ENCODE measurements at regions not wholly inside any gene's neighbourhood (a gene's known extent, or its start where the extent isn't known, plus 50 kb on each side); places are given as distances from the start of the nearest gene placed in this dataset.

- Histone ChIP-seq H3K4me3 (ENCODE audit: low read depth, low read length) (no peak overlapping the region), H3K27me3 (ENCODE audit: insufficient read depth, low read depth, severe bottlenecking) (no peaks in the 10 kb centered on the region), H3K27ac (no peak overlapping the region), H3K9me3 (ENCODE audit: severe bottlenecking) (peaks cover 3% of the 10 kb centered on the region), H3K36me3 (no peaks in the 10 kb centered on the region)
- TF ChIP-seq CTCF (IDR thresholded peaks at IDR 0.05; ENCODE audit: low read depth, low read length) = no peak
- no peak for DNase-seq
These were observed 554.1 kb upstream of the SALL1 start for GRCh38 chr16:51705142-51705541.

GRCh38 chr16:51701025-51701424, 550.0 kb upstream of the SALL1 start:
- H3K27me3 ChIP-seq (ENCODE audit: insufficient read depth, low read depth, severe bottlenecking) = no peaks in the 10 kb centered on the region
- no peak for TF ChIP-seq CTCF (IDR thresholded peaks at IDR 0.05; ENCODE audit: low read depth, low read length)
- H3K27ac ChIP-seq = no peak overlapping the region
- H3K4me3 ChIP-seq (ENCODE audit: low read depth, low read length) = no peak overlapping the region
- H3K9me3 ChIP-seq (ENCODE audit: severe bottlenecking) = peaks cover 3% of the 10 kb centered on the region
- no peak for DNase-seq
- H3K36me3 ChIP-seq = no peaks in the 10 kb centered on the region

GRCh38 chr16:51699686-51700396, 548.8 kb upstream of the SALL1 start:
- TF ChIP-seq CTCF (IDR thresholded peaks at IDR 0.05; ENCODE audit: low read depth, low read length) = no peak
- Histone ChIP-seq H3K36me3 (no peaks in the 10 kb centered on the region), H3K27me3 (ENCODE audit: insufficient read depth, low read depth, severe bottlenecking) (no peaks in the 10 kb centered on the region), H3K4me3 (ENCODE audit: low read depth, low read length) (no peak overlapping the region), H3K27ac (no peak overlapping the region), H3K9me3 (ENCODE audit: severe bottlenecking) (no peaks in the 10 kb centered on the region)
- no peak for DNase-seq

GRCh38 chr16:51698647-51699046, 547.6 kb upstream of the SALL1 start:
- no peak for TF ChIP-seq CTCF (IDR thresholded peaks at IDR 0.05; ENCODE audit: low read depth, low read length)
- no peak overlapping the region for H3K4me3 ChIP-seq (ENCODE audit: low read depth, low read length)
- no peak overlapping the region for H3K27ac ChIP-seq
- no peaks in the 10 kb centered on the region for H3K36me3 ChIP-seq
- no peak for DNase-seq
- H3K27me3 ChIP-seq (ENCODE audit: insufficient read depth, low read depth, severe bottlenecking) = no peaks in the 10 kb centered on the region
- H3K9me3 ChIP-seq (ENCODE audit: severe bottlenecking) = peaks cover 8% of the 10 kb centered on the region

- Histone ChIP-seq H3K27me3 (ENCODE audit: insufficient read depth, low read depth, severe bottlenecking) (no peaks in the 10 kb centered on the region), H3K9me3 (ENCODE audit: severe bottlenecking) (peaks cover 11% of the 10 kb centered on the region), H3K36me3 (no peaks in the 10 kb centered on the region), H3K4me3 (ENCODE audit: low read depth, low read length) (no peak overlapping the region), H3K27ac (peak overlapping the region; percentile 64)
- TF ChIP-seq CTCF (IDR thresholded peaks at IDR 0.05; ENCODE audit: low read depth, low read length) = no peak
- no peak for DNase-seq
These were observed 546.4 kb upstream of the SALL1 start for GRCh38 chr16:51697454-51697853.

GRCh38 chr16:51696376-51696775, 545.3 kb upstream of the SALL1 start:
- H3K27ac ChIP-seq = peak overlapping the region; percentile 64
- no peaks in the 10 kb centered on the region for H3K36me3 ChIP-seq
- no peak overlapping the region for H3K4me3 ChIP-seq (ENCODE audit: low read depth, low read length)
- no peaks in the 10 kb centered on the region for H3K27me3 ChIP-seq (ENCODE audit: insufficient read depth, low read depth, severe bottlenecking)
- TF ChIP-seq CTCF (IDR thresholded peaks at IDR 0.05; ENCODE audit: low read depth, low read length) = no peak
- peaks cover 14% of the 10 kb centered on the region for H3K9me3 ChIP-seq (ENCODE audit: severe bottlenecking)
- peak; percentile 22 for DNase-seq
